ENCODE measurements at regions not wholly inside any gene's neighbourhood (a gene's known extent, or its start where the extent isn't known, plus 50 kb on each side); places are given as distances from the start of the nearest gene placed in this dataset.

GRCh38 chr7:66537876-66538275 lies 90.8 kb upstream of the KCTD7 start:
- Histone ChIP-seq H2AFZ (replicated peaks; ENCODE audit: low read length, poor library complexity) (no peak overlapping the region), H3K23ac (ENCODE audit: low read depth, low read length) (no peak overlapping the region), H3K27ac (ENCODE audit: insufficient read depth, low read length) (no peak overlapping the region), H3K9me3 (ENCODE audit: control insufficient read depth, insufficient read depth, low read length) (no peaks in the 10 kb centered on the region), H2BK15ac (ENCODE audit: low read depth, low read length) (no peak overlapping the region), H2AK9ac (replicated peaks; ENCODE audit: low read depth, low read length, poor library complexity) (no peak overlapping the region), H4K8ac (ENCODE audit: low read depth in 2 of 2, low read length in 2 of 2) (no peak overlapping the region), H3K4me3 (ENCODE audit: insufficient read depth, low read depth, low read length) (no peak overlapping the region), H2AK5ac (ENCODE audit: low read depth, low read length) (no peak overlapping the region), H2BK20ac (ENCODE audit: low read depth, low read length) (no peak overlapping the region), H3K9me1 (ENCODE audit: insufficient read depth, low read length) (peaks cover 11% of the 10 kb centered on the region), H3K14ac (replicated peaks; ENCODE audit: low read depth, low read length) (no peak overlapping the region), H3K18ac (ENCODE audit: low read depth, low read length) (no peak overlapping the region), H3K4me2 (ENCODE audit: low read depth, low read length) (no peak overlapping the region), H3K4ac (ENCODE audit: low read depth, low read length) (no peak overlapping the region), H3K56ac (ENCODE audit: extremely low read depth, insufficient read depth, low read length) (no peak overlapping the region), H3K9ac (ENCODE audit: low read depth, low read length) (no peak overlapping the region), H3K4me1 (ENCODE audit: control insufficient read depth, insufficient read depth, low read length) (peaks cover 10% of the 10 kb centered on the region), H2BK5ac (ENCODE audit: low read depth, low read length, poor library complexity, severe bottlenecking) (no peak overlapping the region), H3K27me3 (ENCODE audit: control insufficient read depth, insufficient read depth, low read length) (no peaks in the 10 kb centered on the region), H3K79me1 (ENCODE audit: low read depth in 1 of 2, low read length in 2 of 2) (peaks cover 20 to 53% of the 10 kb centered on the region in 2 experiments), H3K36me3 (ENCODE audit: control insufficient read depth, insufficient read depth, low read length) (peaks cover 10% of the 10 kb centered on the region), H4K91ac (ENCODE audit: insufficient read depth, low read depth, low read length) (no peak overlapping the region), H4K20me1 (ENCODE audit: insufficient read depth, low read length) (peaks cover 6% of the 10 kb centered on the region; the same call in 1 of the 2 replicates), H2BK120ac (ENCODE audit: low read depth, low read length) (no peak overlapping the region), H4K5ac (ENCODE audit: low read depth, low read length) (no peak overlapping the region)
- dilution Hi-C loops (cut with HindIII; ENCODE audit: low sequenced_read_pairs, unreplicated experiment) (no loop called here), intact Hi-C loops (cut with micrococcal nuclease) (no loop called here), in situ Hi-C loops (cut with MboI; ENCODE audit: low sequenced_read_pairs) (no loop called here)
- BruUV-seq (replicated peaks) = no TSS peak
- no peak for DNase-seq
- ChIA-PET POLR2A (ENCODE audit: unreplicated experiment) (no interaction called here), CTCF (no interaction called here)
- TF ChIP-seq NFE2L2 (IDR thresholded peaks at IDR 0.05; ENCODE audit: low read depth, low read length) (no peak), CHD1 (IDR thresholded peaks at IDR 0.05; ENCODE audit: low read depth, low read length) (no peak), MXI1 (IDR thresholded peaks at IDR 0.05; ENCODE audit: borderline replicate concordance, low read depth, low read length) (no peak), RCOR1 (IDR thresholded peaks at IDR 0.05; ENCODE audit: insufficient replicate concordance, low read length) (no peak), RAD21 (IDR thresholded peaks at IDR 0.05; ENCODE audit: low read length) (no peak), BHLHE40 (IDR thresholded peaks at IDR 0.05; ENCODE audit: low read depth, low read length) (no peak), CEBPB (IDR thresholded peaks at IDR 0.05; ENCODE audit: low read depth, low read length) (no peak), ELK1 (IDR thresholded peaks at IDR 0.05; ENCODE audit: borderline replicate concordance, low read depth, low read length) (no peak), FOS (IDR thresholded peaks at IDR 0.05; ENCODE audit: low read depth, low read length) (no peak), USF2 (IDR thresholded peaks at IDR 0.05; ENCODE audit: low read depth, low read length) (no peak), SMC3 (IDR thresholded peaks at IDR 0.05; ENCODE audit: low read depth, low read length) (no peak), MAFK (IDR thresholded peaks at IDR 0.05; ENCODE audit: low read depth, low read length) (no peak), POLR2A (IDR thresholded peaks at IDR 0.05; ENCODE audit: low read depth, low read length) (no peak), RFX5 (IDR thresholded peaks at IDR 0.05; ENCODE audit: low read depth, low read length) (no peak), MAZ (IDR thresholded peaks at IDR 0.05; ENCODE audit: borderline replicate concordance, low read depth, low read length) (no peak), CTCF (conservative IDR thresholded peaks at IDR 0.05; ENCODE audit: low read depth, low read length) (no peak)
- no CpG with 5 or more reads among the region's 1 CpG for WGBS, 2 experiments (ENCODE audit: extremely low coverage in 2 of 2, insufficient read length in 1 of 2)
- no peak for ATAC-seq (ENCODE audit: low read depth)
